ENCODE measurements at regions not wholly inside any gene's neighbourhood (a gene's known extent, or its start where the extent isn't known, plus 50 kb on each side); places are given as distances from the start of the nearest gene placed in this dataset.

DNA sequence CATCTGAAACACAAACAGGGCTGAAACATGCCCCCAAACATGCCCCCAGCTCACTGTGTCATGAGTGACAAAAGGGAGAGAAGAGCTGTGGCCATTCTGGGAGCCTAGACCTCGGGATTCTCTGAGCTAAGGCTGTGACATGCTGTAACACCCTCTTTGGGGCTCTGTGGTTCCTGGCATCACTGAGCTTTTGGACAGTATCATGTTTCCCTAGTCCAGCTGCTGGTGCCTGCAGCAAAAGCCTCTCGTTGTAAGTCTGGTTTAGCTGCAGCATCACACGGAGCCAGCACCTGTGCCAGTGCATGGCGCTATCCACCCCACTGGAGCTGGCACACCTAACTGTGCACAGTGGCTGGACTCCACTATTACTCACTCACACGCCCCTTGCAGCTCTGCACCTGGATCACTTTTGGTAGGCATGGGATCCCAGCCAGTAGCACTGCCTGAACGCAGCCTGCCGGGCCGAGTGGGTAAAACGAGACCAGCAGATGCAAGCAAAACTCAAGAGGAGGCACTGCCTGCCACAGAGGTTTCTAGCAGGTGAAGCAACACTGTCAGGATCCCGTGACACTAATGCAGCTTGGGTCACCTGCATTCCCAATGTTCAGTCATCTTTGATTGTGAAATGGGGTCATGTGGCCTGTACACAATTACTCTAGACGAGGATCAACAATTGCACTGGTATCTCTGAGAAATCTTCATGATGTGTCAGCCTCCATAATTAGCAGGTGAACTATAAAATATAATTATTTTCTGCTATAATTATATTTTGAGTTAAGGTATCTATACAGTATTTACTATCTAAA lies 547.2 kb downstream of the ZNF804A start:
- FAIRE-seq (no peak), DNase-seq (ENCODE audit: extremely low read depth in 1 of 4, low spot score in 3 of 4) (no peak), ATAC-seq (no peak)
- Histone ChIP-seq H3K4me2 (ENCODE audit: insufficient read depth, low read length) (no peak overlapping the region), H3K9ac (ENCODE audit: insufficient read depth in 1 of 2, low read depth in 2 of 2, low read length in 2 of 2) (no peak overlapping the region), H2AFZ (ENCODE audit: low read depth, low read length) (no peak overlapping the region), H3K27me3 (ENCODE audit: control insufficient read depth in 2 of 2, insufficient read depth in 2 of 2, low read length in 2 of 2) (no peaks in the 10 kb centered on the region), H3K9me3 (replicated peaks; ENCODE audit: control insufficient read depth, insufficient read depth, low read depth, low read length) (no peaks in the 10 kb centered on the region), H3K27ac (ENCODE audit: extremely low read depth, low read depth, low read length) (no peak overlapping the region), H3K4me1 (replicated peaks in 1 of 2; ENCODE audit: control insufficient read depth in 2 of 2, insufficient read depth in 2 of 2, low read length in 2 of 2) (no peaks in the 10 kb centered on the region), H3K79me2 (ENCODE audit: control insufficient read depth, insufficient read depth, low read length) (no peaks in the 10 kb centered on the region), H3K9me1 (ENCODE audit: control insufficient read depth, insufficient read depth, low read length) (no peaks in the 10 kb centered on the region), H4K20me1 (replicated peaks; ENCODE audit: control insufficient read depth, insufficient read depth, low read length) (no peaks in the 10 kb centered on the region), H3K4me3 (no peak overlapping the region), H3K36me3 (ENCODE audit: control insufficient read depth, insufficient read depth, low read length) (no peaks in the 10 kb centered on the region)
- POLR2A ChIA-PET: no interaction called here
- no TSS peak for BruUV-seq (replicated peaks)
- in situ Hi-C loops (cut with MboI) (no loop called here), intact Hi-C loops (cut with micrococcal nuclease) (no loop called here)
- CTCF ChIA-PET (ENCODE audit: low intra/inter-chr PET ratio): no interaction called here
- WGBS (ENCODE audit: insufficient coverage, low coverage, missing lambda C conversion rate): 0% methylated on average over 11 of the region's 11 CpGs
- TF ChIP-seq, protein P1, sequence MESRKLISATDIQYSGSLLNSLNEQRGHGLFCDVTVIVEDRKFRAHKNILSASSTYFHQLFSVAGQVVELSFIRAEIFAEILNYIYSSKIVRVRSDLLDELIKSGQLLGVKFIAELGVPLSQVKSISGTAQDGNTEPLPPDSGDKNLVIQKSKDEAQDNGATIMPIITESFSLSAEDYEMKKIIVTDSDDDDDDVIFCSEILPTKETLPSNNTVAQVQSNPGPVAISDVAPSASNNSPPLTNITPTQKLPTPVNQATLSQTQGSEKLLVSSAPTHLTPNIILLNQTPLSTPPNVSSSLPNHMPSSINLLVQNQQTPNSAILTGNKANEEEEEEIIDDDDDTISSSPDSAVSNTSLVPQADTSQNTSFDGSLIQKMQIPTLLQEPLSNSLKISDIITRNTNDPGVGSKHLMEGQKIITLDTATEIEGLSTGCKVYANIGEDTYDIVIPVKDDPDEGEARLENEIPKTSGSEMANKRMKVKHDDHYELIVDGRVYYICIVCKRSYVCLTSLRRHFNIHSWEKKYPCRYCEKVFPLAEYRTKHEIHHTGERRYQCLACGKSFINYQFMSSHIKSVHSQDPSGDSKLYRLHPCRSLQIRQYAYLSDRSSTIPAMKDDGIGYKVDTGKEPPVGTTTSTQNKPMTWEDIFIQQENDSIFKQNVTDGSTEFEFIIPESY (CRISPR knock-in tag; IDR thresholded peaks at IDR 0.05): no peak
- TF ChIP-seq, protein P2, sequence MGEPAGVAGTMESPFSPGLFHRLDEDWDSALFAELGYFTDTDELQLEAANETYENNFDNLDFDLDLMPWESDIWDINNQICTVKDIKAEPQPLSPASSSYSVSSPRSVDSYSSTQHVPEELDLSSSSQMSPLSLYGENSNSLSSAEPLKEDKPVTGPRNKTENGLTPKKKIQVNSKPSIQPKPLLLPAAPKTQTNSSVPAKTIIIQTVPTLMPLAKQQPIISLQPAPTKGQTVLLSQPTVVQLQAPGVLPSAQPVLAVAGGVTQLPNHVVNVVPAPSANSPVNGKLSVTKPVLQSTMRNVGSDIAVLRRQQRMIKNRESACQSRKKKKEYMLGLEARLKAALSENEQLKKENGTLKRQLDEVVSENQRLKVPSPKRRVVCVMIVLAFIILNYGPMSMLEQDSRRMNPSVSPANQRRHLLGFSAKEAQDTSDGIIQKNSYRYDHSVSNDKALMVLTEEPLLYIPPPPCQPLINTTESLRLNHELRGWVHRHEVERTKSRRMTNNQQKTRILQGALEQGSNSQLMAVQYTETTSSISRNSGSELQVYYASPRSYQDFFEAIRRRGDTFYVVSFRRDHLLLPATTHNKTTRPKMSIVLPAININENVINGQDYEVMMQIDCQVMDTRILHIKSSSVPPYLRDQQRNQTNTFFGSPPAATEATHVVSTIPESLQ (CRISPR knock-in tag; IDR thresholded peaks at IDR 0.05): no peak
- TF ChIP-seq, protein P3, sequence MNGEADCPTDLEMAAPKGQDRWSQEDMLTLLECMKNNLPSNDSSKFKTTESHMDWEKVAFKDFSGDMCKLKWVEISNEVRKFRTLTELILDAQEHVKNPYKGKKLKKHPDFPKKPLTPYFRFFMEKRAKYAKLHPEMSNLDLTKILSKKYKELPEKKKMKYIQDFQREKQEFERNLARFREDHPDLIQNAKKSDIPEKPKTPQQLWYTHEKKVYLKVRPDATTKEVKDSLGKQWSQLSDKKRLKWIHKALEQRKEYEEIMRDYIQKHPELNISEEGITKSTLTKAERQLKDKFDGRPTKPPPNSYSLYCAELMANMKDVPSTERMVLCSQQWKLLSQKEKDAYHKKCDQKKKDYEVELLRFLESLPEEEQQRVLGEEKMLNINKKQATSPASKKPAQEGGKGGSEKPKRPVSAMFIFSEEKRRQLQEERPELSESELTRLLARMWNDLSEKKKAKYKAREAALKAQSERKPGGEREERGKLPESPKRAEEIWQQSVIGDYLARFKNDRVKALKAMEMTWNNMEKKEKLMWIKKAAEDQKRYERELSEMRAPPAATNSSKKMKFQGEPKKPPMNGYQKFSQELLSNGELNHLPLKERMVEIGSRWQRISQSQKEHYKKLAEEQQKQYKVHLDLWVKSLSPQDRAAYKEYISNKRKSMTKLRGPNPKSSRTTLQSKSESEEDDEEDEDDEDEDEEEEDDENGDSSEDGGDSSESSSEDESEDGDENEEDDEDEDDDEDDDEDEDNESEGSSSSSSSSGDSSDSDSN (IDR thresholded peaks at IDR 0.05; ENCODE audit: borderline replicate concordance in 1 of 2, low read depth in 2 of 2, low read length in 2 of 2): no peak
- no peak for TF ChIP-seq NCOA2 (IDR thresholded peaks at IDR 0.05; ENCODE audit: partially characterized antibody in 2 of 2)
- no peak for TF ChIP-seq TARDBP (IDR thresholded peaks at IDR 0.05)
- no peak for TF ChIP-seq SP2 (IDR thresholded peaks at IDR 0.05; ENCODE audit: extremely low read depth, low read depth, low read length, poor library complexity, severe bottlenecking)
- TF ChIP-seq ZNF23 (CRISPR knock-in tag; IDR thresholded peaks at IDR 0.05): no peak
- no peak for TF ChIP-seq FOXA3 (CRISPR knock-in tag; conservative IDR thresholded peaks at IDR 0.05 in 1 of 2, IDR thresholded peaks at IDR 0.05 in 1 of 2)
- TF ChIP-seq TGIF2 (CRISPR knock-in tag; IDR thresholded peaks at IDR 0.05): no peak
- no peak for TF ChIP-seq NONO (IDR thresholded peaks at IDR 0.05; ENCODE audit: low read depth in 2 of 2, low read length in 1 of 2)
- TF ChIP-seq, protein P4, sequence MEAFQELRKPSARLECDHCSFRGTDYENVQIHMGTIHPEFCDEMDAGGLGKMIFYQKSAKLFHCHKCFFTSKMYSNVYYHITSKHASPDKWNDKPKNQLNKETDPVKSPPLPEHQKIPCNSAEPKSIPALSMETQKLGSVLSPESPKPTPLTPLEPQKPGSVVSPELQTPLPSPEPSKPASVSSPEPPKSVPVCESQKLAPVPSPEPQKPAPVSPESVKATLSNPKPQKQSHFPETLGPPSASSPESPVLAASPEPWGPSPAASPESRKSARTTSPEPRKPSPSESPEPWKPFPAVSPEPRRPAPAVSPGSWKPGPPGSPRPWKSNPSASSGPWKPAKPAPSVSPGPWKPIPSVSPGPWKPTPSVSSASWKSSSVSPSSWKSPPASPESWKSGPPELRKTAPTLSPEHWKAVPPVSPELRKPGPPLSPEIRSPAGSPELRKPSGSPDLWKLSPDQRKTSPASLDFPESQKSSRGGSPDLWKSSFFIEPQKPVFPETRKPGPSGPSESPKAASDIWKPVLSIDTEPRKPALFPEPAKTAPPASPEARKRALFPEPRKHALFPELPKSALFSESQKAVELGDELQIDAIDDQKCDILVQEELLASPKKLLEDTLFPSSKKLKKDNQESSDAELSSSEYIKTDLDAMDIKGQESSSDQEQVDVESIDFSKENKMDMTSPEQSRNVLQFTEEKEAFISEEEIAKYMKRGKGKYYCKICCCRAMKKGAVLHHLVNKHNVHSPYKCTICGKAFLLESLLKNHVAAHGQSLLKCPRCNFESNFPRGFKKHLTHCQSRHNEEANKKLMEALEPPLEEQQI (IDR thresholded peaks at IDR 0.05): no peak
- TF ChIP-seq GATA2 (CRISPR knock-in tag; IDR thresholded peaks at IDR 0.05): no peak
